NCI-H748 (cell line): ENCODE measurements at regions not wholly inside any gene's neighbourhood (a gene's known extent, or its start where the extent isn't known, plus 50 kb on each side); places are given as distances from the start of the nearest gene placed in this dataset.

Experiments
- DNase-seq: peaks from one replicate; lab custom pipeline; 2025; ENCODE audit not compliant: unreplicated experiment; lab: John Stamatoyannopoulos, UW

DNA sequence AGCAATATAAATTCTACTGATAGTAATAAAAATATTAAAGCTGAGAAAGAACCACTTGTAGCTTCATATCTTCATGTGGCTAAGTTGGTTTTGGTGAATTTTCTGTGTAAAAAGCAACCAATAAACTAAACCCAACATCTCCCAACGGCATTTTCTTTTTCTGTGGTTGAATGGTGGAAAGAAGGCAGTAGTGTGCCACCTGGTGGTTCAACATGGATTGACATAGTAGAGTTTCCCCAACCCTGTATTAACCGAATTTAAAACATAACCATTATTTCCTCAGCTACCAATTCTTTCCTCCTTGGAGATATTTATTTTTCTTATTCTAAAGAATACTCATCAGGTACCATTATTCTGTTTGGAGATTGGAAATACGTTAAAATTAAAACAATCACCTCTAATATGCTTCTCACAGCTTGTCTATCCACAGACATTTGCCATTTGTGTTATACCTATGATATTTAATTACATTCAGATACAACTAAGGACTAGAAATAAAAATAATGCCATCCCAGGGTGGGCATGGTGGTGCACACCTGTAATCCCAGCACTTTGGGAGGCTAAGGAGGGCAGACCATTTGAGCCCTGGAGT is 117.1 kb upstream of the EEF1E1 start:
- peak; percentile 47 for DNase-seq

DNA sequence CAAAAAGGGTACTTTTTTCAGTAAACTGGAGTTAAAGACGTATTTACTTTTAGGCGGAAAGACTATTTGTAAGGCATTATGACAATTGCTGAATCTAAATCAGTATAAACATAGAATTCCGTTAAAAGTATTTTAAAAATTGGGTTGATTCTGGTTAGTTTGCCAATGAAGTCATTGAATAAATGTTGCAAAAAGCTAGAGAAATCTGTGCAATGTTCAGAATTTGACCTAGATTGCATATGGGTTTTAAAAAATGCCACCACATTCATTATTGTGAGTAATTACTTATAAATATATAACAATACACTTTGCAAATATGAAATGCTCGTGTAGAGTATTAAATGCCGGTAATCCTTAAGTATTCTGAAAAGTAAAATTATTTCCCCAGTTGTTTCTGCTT is 116.5 kb upstream of the EEF1E1 start:
- no peak for DNase-seq

DNA sequence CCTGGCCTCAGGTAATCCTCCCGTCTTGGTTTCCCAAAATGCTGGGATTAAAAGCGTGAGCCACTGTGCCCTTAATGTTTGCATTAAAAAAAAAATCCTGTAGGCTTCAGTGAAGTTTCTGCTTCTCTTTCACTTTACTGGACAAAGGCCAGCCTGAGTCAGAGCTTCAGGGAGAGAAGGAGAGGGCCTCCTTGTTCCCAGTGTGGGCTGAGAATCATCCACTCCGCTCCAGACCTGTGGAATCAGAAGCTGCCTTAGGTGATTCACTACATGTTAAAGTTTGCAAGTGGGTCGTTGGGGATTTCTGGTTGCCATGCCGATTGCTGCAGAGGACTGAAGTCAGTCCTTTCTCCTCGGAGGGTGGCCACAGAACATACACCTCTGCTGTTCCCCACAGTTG is 113.3 kb upstream of the EEF1E1 start:
- DNase-seq: no peak

DNA sequence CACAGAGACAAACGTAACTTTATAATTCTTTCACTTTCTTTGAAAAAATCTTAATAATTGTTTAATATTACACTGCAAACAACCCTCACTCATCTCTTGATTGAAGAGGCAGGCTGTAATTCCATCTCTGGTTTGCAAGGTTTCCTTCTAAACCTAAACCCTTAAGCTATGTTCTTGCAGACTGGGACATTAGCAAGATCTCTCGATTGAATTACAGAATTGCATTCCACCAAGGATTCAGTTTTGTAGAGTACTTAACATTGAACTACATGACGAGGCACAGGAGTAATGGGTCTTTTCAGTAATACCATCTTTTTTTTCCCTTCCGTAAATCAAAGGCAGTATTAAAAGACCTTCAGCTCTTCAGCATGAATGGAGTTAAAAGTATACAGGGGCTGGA is 111.6 kb upstream of the EEF1E1 start:
- DNase-seq: no peak

DNA sequence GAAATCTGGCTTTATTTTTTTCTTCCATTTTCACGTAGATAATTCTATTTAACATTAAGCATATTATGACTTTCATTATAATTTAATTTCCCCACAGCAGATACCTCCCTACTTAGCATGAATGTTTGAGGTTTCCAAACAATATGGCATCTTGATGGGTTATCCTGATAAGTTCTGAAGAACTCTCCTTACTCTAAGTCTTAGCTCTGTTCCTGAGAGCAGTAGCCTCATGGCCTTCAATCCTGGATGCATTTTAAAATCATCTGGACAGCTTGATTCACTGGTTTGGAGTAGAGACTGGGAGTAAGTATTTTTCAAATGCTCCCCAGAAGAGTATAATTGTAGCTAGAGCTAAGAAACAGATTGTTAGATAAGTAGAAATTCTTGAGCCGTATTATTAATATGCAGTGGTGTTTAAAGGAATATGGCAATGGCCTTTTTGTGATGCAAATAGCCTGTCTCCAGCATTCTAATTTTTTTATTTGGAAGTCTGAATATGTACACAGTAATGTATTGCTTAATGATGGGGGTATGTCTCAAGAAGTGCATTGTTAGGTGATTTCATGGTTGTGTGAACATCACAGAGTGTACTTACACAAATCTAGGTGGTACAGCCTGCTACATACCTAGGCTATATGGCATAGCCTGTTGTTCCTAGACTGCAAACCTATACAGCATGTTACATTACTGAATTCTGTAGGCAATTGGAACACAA is 110.5 kb upstream of the EEF1E1 start:
- no peak for DNase-seq

GRCh38 chr6:8207869-8208191 is 105.5 kb upstream of the EEF1E1 start:
- DNase-seq: no peak

- no peak for DNase-seq
Measured at GRCh38 chr6:8207191-8207868, 105.0 kb upstream of the EEF1E1 start.

GRCh38 chr6:8203337-8203736 is 101.0 kb upstream of the EEF1E1 start:
- DNase-seq: no peak

DNA sequence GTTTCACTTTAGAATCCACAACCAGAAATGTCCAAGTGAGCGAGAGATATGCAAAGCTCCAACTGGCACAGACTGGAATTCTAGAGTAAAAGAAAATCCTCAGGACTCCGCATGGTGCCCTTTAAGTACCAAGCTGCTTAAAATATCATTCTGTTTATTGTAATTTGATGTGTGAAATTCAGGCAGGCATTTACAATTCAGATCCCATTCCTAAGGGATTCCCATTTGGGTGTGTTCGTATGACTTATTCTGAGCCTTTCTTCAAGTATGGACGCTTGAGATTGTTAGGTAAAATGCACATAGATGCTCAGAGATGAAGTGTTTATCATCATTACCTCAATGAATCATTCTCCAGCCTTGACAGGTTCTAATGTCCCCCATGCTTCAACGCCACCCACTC is 99.3 kb upstream of the EEF1E1 start:
- DNase-seq: no peak

GRCh38 chr6:8200255-8200654 is 97.9 kb upstream of the EEF1E1 start:
- no peak for DNase-seq

DNA sequence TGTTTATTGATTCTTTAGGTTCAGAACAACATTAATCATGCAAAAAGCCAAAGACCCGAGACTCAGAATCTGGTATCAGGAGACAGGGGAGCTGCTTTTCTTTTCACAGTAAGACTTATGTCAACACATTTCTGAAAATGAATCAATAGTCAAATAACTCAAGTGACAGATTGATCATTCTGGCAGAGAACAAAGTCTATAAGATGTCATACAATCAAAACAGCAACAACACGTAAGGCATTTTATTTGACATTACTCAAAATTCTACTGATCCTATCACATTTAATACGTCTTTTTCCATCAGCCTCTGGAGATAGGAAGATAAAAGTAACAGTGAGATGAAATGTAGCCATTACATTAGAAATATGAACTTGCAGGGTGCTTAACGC is 93.4 kb upstream of the EEF1E1 start:
- no peak for DNase-seq

- peak; percentile 41 for DNase-seq
Measured at GRCh38 chr6:8195040-8195713, 92.8 kb upstream of the EEF1E1 start.

DNA sequence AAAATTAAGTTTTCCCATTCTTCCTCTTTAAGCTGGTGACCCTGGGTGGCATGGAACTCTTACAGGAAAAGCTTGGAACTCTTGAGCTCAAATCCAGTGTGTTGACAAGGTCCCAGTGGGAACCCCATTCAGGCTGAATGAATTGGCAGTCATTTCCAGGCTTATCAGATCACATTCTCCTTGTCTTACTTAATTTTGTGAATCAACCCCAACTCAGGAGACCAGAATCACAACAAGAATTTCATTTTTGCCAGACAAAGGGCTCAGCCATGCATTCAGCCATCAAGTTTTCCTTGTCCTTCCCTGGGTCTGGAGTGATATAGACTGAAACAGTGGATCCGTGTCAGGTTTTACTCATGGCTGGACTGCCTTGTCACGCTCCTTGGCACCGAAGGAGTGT is 92.1 kb upstream of the EEF1E1 start:
- no peak for DNase-seq

- DNase-seq: no peak
Measured at GRCh38 chr6:8193541-8193940, 91.2 kb upstream of the EEF1E1 start.

DNA sequence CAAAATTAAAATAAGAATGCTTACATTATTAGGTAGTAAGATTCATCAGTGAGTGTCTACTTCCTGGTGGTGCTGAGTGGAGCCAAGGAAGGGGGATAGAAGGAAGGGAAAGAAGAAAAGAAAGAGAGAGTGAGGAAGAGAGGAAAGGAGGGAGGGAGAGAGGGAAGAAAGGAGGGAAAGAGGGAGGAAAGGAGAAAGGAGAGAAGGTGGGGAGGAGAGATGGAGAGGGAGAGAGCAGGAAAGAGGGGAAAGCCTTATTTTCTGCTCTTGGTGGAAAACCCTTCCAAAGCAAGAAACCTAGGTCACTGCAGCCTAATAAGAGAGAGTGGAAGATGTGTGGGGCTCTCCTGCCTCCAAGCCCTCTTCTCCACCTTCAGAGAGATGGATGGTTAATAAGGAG is 90.2 kb upstream of the EEF1E1 start:
- no peak for DNase-seq

- no peak for DNase-seq
Measured at GRCh38 chr6:8192067-8192466, 89.7 kb upstream of the EEF1E1 start.

GRCh38 chr6:8191629-8192028 is 89.3 kb upstream of the EEF1E1 start:
- DNase-seq: no peak

DNA sequence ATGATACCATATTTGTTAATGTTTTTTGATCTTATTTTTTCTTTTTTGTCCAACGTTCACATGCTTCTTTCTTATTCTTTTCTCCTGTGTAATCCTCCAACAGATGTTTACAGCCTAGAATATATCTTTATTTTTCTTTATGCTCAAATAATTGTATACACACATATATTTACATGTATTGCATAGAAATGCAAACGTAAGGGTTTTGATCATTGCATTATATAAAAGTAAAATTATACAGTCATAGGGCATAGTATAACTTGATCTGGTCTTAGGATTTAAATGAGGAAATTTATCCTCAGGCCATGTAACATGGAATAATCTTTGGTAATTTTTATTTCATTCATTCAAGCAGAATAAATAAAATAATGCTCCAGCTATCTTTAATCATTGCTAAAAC is 84.9 kb upstream of the EEF1E1 start:
- DNase-seq: no peak

GRCh38 chr6:8182902-8183665 is 80.7 kb upstream of the EEF1E1 start:
- no peak for DNase-seq

GRCh38 chr6:8181951-8182845 is 79.8 kb upstream of the EEF1E1 start:
- DNase-seq: no peak
